HepG2 (cell line): ENCODE measurements at regions not wholly inside any gene's neighbourhood (a gene's known extent, or its start where the extent isn't known, plus 50 kb on each side); places are given as distances from the start of the nearest gene placed in this dataset.
A peak's percentile ranks its signal among the peaks of the same experiment; 100 is the strongest.

Experiments
- ARNT2 ChIP-seq: sonication (generic); formaldehyde crosslinking; IDR thresholded peaks from 2 replicates; pipeline ENCODE4 v1.8.0; 2022; ENCODE audit warnings: mild to moderate bottlenecking, low read depth, missing genetic modification reagents, moderate library complexity
- CEBPB ChIP-seq: IDR thresholded peaks from 2 replicates; pipeline ENCODE4 v1.6.1; 2011; ENCODE audit warnings: low read depth, low read length, improper control_type of control experiment, borderline replicate concordance
- CENPX ChIP-seq: sonication (generic); formaldehyde crosslinking; IDR thresholded peaks from 2 replicates; pipeline ENCODE4 v1.9.0; 2021; ENCODE audit warnings: mild to moderate bottlenecking, missing genetic modification reagents, moderate library complexity
- FOXK2 ChIP-seq: fragments of 450-650 bp; IDR thresholded peaks from 2 replicates; pipeline ENCODE4 v1.6.1; 2016
- HNF4G ChIP-seq, 2 experiments: sonication (generic) in 1 of 2; formaldehyde crosslinking in 1 of 2; IDR thresholded peaks; 2 replicates each; pipeline versions ENCODE4 v1.4.0 to v1.6.1; 2011 to 2020; ENCODE audit warnings: borderline replicate concordance in 2 of 2, low read depth in 2 of 2, mild to moderate bottlenecking in 2 of 2, low read length in 1 of 2, missing genetic modification reagents in 1 of 2, moderate library complexity in 1 of 2
- KDM4B ChIP-seq: sonication (generic); formaldehyde crosslinking; IDR thresholded peaks from 2 replicates; pipeline ENCODE4 v1.4.0; 2020; ENCODE audit warnings: missing genetic modification reagents
- MIER3 ChIP-seq: IDR thresholded peaks from 2 replicates; pipeline ENCODE4 v1.6.1; 2016; ENCODE audit warnings: missing compliant biosample characterization, borderline replicate concordance
- NFAT5 ChIP-seq: sonication (generic); formaldehyde crosslinking; IDR thresholded peaks from 2 replicates; pipeline ENCODE4 v1.4.0; 2020; ENCODE audit warnings: missing genetic modification reagents
- ONECUT2 ChIP-seq: sonication (generic); formaldehyde crosslinking; IDR thresholded peaks from 2 replicates; pipeline ENCODE4 v1.4.0; 2020; ENCODE audit warnings: missing genetic modification reagents
- RBFOX2 ChIP-seq: fragments of 200-400 bp; formaldehyde crosslinking; IDR thresholded peaks from 2 replicates; pipeline ENCODE4 v1.6.1; 2017; ENCODE audit warnings: low read depth, mild to moderate bottlenecking, low read length
- SMYD3 ChIP-seq: sonication (generic); formaldehyde crosslinking; IDR thresholded peaks from 2 replicates; pipeline ENCODE4 v1.8.1; 2023; ENCODE audit warnings: mild to moderate bottlenecking, missing genetic modification reagents
- THAP11 ChIP-seq: IDR thresholded peaks from 2 replicates; pipeline ENCODE4 v1.6.1; 2016; ENCODE audit warnings: missing biosample characterization, missing genetic modification reagents
- ZBTB33 ChIP-seq: sonication (generic); formaldehyde crosslinking; IDR thresholded peaks from 2 replicates; pipeline ENCODE4 v1.4.0; 2020; ENCODE audit warnings: missing genetic modification reagents
- ZNF354B ChIP-seq: sonication (generic); formaldehyde crosslinking; IDR thresholded peaks from 2 replicates; pipeline ENCODE4 v1.8.0; 2022; ENCODE audit warnings: mild to moderate bottlenecking, missing genetic modification reagents
- ZNF430 ChIP-seq: sonication (generic); formaldehyde crosslinking; IDR thresholded peaks from 2 replicates; pipeline ENCODE4 v1.9.0; 2021; ENCODE audit warnings: mild to moderate bottlenecking, missing genetic modification reagents
- ZNF513 ChIP-seq: sonication (generic); formaldehyde crosslinking; conservative IDR thresholded peaks from 2 replicates; pipeline ENCODE4 v1.5.0; 2020; ENCODE audit warnings: missing genetic modification reagents
- ZNF749 ChIP-seq: sonication (generic); formaldehyde crosslinking; IDR thresholded peaks from 2 replicates; pipeline ENCODE4 v1.8.0; 2022; ENCODE audit warnings: mild to moderate bottlenecking, missing genetic modification reagents, moderate library complexity, borderline replicate concordance
- ZNF883 ChIP-seq: sonication (generic); formaldehyde crosslinking; IDR thresholded peaks from 2 replicates; pipeline ENCODE4 v1.5.1; 2020; ENCODE audit warnings: mild to moderate bottlenecking, missing genetic modification reagents; ENCODE audit errors: not compliant biosample characterization

GRCh38 chr17:72445055-72445991, 324.5 kb downstream of the SOX9 start (continued):
- TF ChIP-seq CENPX (CRISPR knock-in tag) (no peak), ZNF749 (no peak; the same call in none of the 2 replicates), ZNF354B (CRISPR knock-in tag) (no peak), THAP11 (CRISPR knock-in tag) (no peak), ZNF883 (peak; percentile 60), NFAT5 (CRISPR knock-in tag) (peak; percentile 76; the same call in 1 of the 2 replicates), HNF4G (IDR thresholded peaks at IDR 0.05; ENCODE audit: borderline replicate concordance, low read depth, low read length) (peak; percentile 77), HNF4G (CRISPR knock-in tag; IDR thresholded peaks at IDR 0.05; ENCODE audit: borderline replicate concordance, low read depth) (no peak; the same call in 1 of the 2 replicates), CEBPB (no peak), ZNF430 (CRISPR knock-in tag) (peak; percentile 78; the same call in 1 of the 2 replicates), KDM4B (no peak), RBFOX2 (peak; percentile 72), SMYD3 (CRISPR knock-in tag) (no peak), MIER3 (CRISPR knock-in tag) (no peak), ZNF513 (CRISPR knock-in tag) (0 out of 2 replicates have a peak, but pooled peaks have one; percentile 28), ONECUT2 (CRISPR knock-in tag) (no peak; the same call in 1 of the 2 replicates), FOXK2 (no peak), ZBTB33 (peak; percentile 71), ARNT2 (CRISPR knock-in tag) (no peak)
